K562 (cell line): ENCODE measurements at regions not wholly inside any gene's neighbourhood (a gene's known extent, or its start where the extent isn't known, plus 50 kb on each side); places are given as distances from the start of the nearest gene placed in this dataset.

Source experiments
- ATAC-seq: fragments of 200-7000 bp; cut with Tn5 transposase; 3 replicates; pipeline ENCODE4 v1.9.1; 2020; ENCODE audit warnings: moderate library complexity
- BruUV-seq: library from RNA; stranded (reverse); fragments of 400-500 nt; replicated peaks from 2 replicates; lab custom pipeline; 2021; lab: Mats Ljungman, UMichigan
- CTCF ChIA-PET: fragments of 300-600 bp; formaldehyde crosslinking; extraction: SDS; loops from one replicate; lab custom pipeline; 2021; ENCODE audit warnings: low intra/inter-chr PET ratio; lab: Yijun Ruan, JAX
- POLR2A ChIA-PET: fragments of 300-600, 350-650 bp; sonication (Branson Sonifier 250); formaldehyde crosslinking; extraction: SDS; loops from one replicate; lab custom pipeline; 2021; ENCODE audit warnings: antibody characterized with exemption, inconsistent platforms; lab: Yijun Ruan, JAX
- DNase-seq, 4 experiments: peaks; one replicate each; pipeline versions ENCODE4 v3.0.0 to v3.0.0-alpha.2; 2011 to 2018; ENCODE audit warnings: low spot score in 3 of 4, mixed read lengths in 3 of 4; ENCODE audit errors: extremely low read depth in 1 of 4
- FAIRE-seq: peaks from 2 replicates; lab custom pipeline; 2011; peaks lifted over from hg19 to GRCh38; lab: Jason Lieb, UNC
- H2AFZ ChIP-seq: 2 replicates; pipeline ENCODE4 v1.6.0; 2011; ENCODE audit warnings: low read depth, low read length, control low read depth, inconsistent platforms
- H3K27ac ChIP-seq: fragments of 200-600 bp; 3 replicates; pipeline ENCODE4 v1.8.0; 2011; ENCODE audit warnings: low read depth, mild to moderate bottlenecking, control low read depth, inconsistent platforms, low read length, moderate library complexity, mixed read lengths; ENCODE audit errors: extremely low read depth
- H3K27me3 ChIP-seq, 2 experiments: fragments of 300-600 bp in 1 of 2; 2 replicates in 1 of 2; 3 replicates in 1 of 2; pipeline versions ENCODE4 v1.6.0 to v1.8.0; 2011; ENCODE audit warnings: inconsistent platforms in 2 of 2, low read length in 2 of 2, mild to moderate bottlenecking in 1 of 2, mixed read lengths in 1 of 2, moderate library complexity in 1 of 2; ENCODE audit not compliant: control insufficient read depth in 2 of 2, insufficient read depth in 2 of 2
- H3K36me3 ChIP-seq: fragments of 300-600 bp; 3 replicates; pipeline ENCODE4 v1.8.0; 2011; ENCODE audit warnings: mild to moderate bottlenecking, low read length, inconsistent platforms; ENCODE audit not compliant: control insufficient read depth, insufficient read depth
- H3K4me1 ChIP-seq, 2 experiments: fragments of 200-600 bp in 1 of 2; replicated peaks in 1 of 2; 2 replicates in 1 of 2; 3 replicates in 1 of 2; pipeline versions ENCODE4 v1.5.1 to v1.8.0; 2011; ENCODE audit warnings: inconsistent platforms in 2 of 2, low read length in 2 of 2, mild to moderate bottlenecking in 1 of 2, mixed read lengths in 1 of 2, moderate library complexity in 1 of 2; ENCODE audit not compliant: control insufficient read depth in 2 of 2, insufficient read depth in 2 of 2
- H3K4me2 ChIP-seq: 2 replicates; pipeline ENCODE4 v1.6.1; 2011; ENCODE audit warnings: low read length, control low read depth, inconsistent platforms, mixed read lengths; ENCODE audit not compliant: insufficient read depth
- H3K4me3 ChIP-seq: fragments of 200-600 bp; sonication (generic), shearing (Covaris generic); 2 replicates; pipeline ENCODE4 v1.5.1; 2016; ENCODE audit warnings: control low read depth, inconsistent platforms
- H3K79me2 ChIP-seq: fragments of 200-600 bp; 3 replicates; pipeline ENCODE4 v1.8.0; 2011; ENCODE audit warnings: low read length, inconsistent platforms; ENCODE audit not compliant: control insufficient read depth, insufficient read depth
- H3K9ac ChIP-seq, 2 experiments: 2 replicates each; pipeline versions ENCODE4 v1.6.0 to v1.6.1; 2011; ENCODE audit warnings: low read depth in 2 of 2, low read length in 2 of 2, control low read depth in 1 of 2, inconsistent platforms in 1 of 2, mild to moderate bottlenecking in 1 of 2, mixed read lengths in 1 of 2; ENCODE audit not compliant: insufficient read depth in 1 of 2
- H3K9me1 ChIP-seq: one replicate; pipeline ENCODE4 v1.6.0; 2011; ENCODE audit warnings: inconsistent platforms, mild to moderate bottlenecking, low read length, moderate library complexity; ENCODE audit not compliant: control insufficient read depth, insufficient read depth
- H3K9me3 ChIP-seq: replicated peaks from 2 replicates; pipeline ENCODE4 v1.5.1; 2011; ENCODE audit warnings: low read depth, low read length, inconsistent platforms; ENCODE audit not compliant: control insufficient read depth, insufficient read depth
- H4K20me1 ChIP-seq: replicated peaks from 2 replicates; pipeline ENCODE4 v1.6.1; 2011; ENCODE audit warnings: low read length, inconsistent platforms, mixed read lengths; ENCODE audit not compliant: control insufficient read depth, insufficient read depth
- ESRRB ChIP-seq: fragments of 250-450 bp; sonication (Bioruptor Pico); IDR thresholded peaks from 2 replicates; pipeline ENCODE4 v1.5.0; 2020; ENCODE audit warnings: mild to moderate bottlenecking, moderate library complexity, borderline replicate concordance
- FOS ChIP-seq: IDR thresholded peaks from 3 replicates; pipeline ENCODE4 v1.6.1; 2011; ENCODE audit not compliant: insufficient read length; ENCODE audit errors: extremely low read depth
- HMGN3 ChIP-seq: IDR thresholded peaks from 2 replicates; pipeline ENCODE4 v1.6.1; 2011; ENCODE audit warnings: borderline replicate concordance, low read depth, mild to moderate bottlenecking, mixed read lengths, low read length; ENCODE audit not compliant: insufficient read length; ENCODE audit errors: extremely low read depth
- IFI16 ChIP-seq: fragments of 250-450 bp; sonication (Bioruptor Pico); IDR thresholded peaks from 2 replicates; pipeline ENCODE4 v2.1.2; 2022; ENCODE audit warnings: mild to moderate bottlenecking, inconsistent platforms
- ILK ChIP-seq: fragments of 450-650 bp; IDR thresholded peaks from 2 replicates; pipeline ENCODE4 v1.6.1; 2016; ENCODE audit warnings: missing genetic modification characterization, low read depth, mild to moderate bottlenecking, missing compliant biosample characterization, moderate library complexity, borderline replicate concordance
- XRCC4 ChIP-seq: IDR thresholded peaks from one replicate; pipeline ENCODE4 v1.6.1; 2011; ENCODE audit not compliant: insufficient read depth, insufficient read length; ENCODE audit errors: extremely low read depth
- ZNF175 ChIP-seq: fragments of 200-800 bp; sonication (Bioruptor generic); IDR thresholded peaks from 2 replicates; pipeline ENCODE4 v1.6.1; 2016; ENCODE audit warnings: low read depth, mild to moderate bottlenecking, missing genetic modification characterization, missing compliant biosample characterization
- ZNF282 ChIP-seq: sonication (generic); formaldehyde crosslinking; IDR thresholded peaks from 2 replicates; pipeline ENCODE4 v1.8.1; 2023; ENCODE audit warnings: missing genetic modification reagents
- WGBS: fragments of 100-300 bp; shearing (Covaris generic); methylation state at CpG from one replicate; pipeline ENCODE4 v1.1.6; 2016; ENCODE audit warnings: low coverage, mixed read lengths; ENCODE audit not compliant: insufficient coverage; ENCODE audit errors: missing lambda C conversion rate; 5-methylcytosine and 5-hydroxymethylcytosine counted together
- in situ Hi-C: fragments of 300-500 bp; cut with MboI; formaldehyde crosslinking; loops from 4 replicates; pipeline ENCODE4 v1.15.0; 2018; ENCODE audit warnings: inconsistent platforms, mixed read lengths
- intact Hi-C: fragments of 100-400 bp; cut with micrococcal nuclease; formaldehyde crosslinking; loops from 2 replicates; pipeline ENCODE4 v1.14.2; 2022
- TF ChIP-seq, protein P1 (sequence below): IDR thresholded peaks from 3 replicates; pipeline ENCODE4 v1.6.1; 2011; ENCODE audit warnings: borderline replicate concordance, mild to moderate bottlenecking; ENCODE audit not compliant: insufficient read length, insufficient read depth
- TF ChIP-seq, protein P2 (sequence below), 2 experiments: fragments of 450-650 bp in 1 of 2; sonication (generic) in 1 of 2; formaldehyde crosslinking in 1 of 2; IDR thresholded peaks; 2 replicates each; pipeline versions ENCODE4 v1.7.1 to v1.9.0; 2016 to 2022; ENCODE audit warnings: inconsistent platforms in 1 of 2, mild to moderate bottlenecking in 1 of 2, missing genetic modification reagents in 1 of 2

DNA sequence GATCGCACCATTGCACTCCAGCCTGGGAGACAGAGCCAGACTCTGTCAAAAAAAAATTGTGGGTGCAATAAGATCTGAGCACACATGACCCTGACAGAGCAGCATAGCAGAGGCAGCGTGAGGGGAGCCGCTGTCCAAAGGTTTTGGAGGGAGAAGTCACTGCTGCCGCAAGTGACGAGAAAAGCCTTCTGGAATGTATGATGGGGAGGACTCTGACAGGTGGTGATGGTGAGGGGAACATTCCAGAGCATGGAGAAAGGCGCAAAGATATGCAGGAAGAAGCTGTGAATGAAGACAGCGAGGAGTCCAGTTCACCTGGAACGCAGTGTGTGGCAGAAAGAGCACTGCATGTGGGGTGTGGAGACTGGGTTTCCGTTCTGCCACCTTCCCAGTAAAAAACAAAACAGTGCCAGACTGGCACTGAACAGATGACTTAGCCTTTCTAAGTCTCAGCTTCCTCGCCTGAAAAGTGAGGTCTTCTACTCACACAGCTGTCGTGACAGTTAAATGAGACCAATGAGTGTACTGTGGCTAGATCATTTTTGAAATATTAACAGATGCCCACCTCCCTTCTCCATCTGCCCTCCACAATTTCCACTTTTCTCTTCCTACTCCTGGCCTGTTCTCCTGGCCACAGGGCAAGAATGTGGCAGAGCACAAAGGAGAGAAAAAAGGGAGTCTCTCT lies 53.4 kb upstream of the PTHLH start:
- Histone ChIP-seq H3K4me2 (no peak overlapping the region), H3K27me3 (no peaks in the 10 kb centered on the region), H4K20me1 (no peaks in the 10 kb centered on the region), H2AFZ (peak overlapping the region; percentile 76), H3K27ac (no peak overlapping the region), H3K4me3 (no peak overlapping the region), H3K4me1 (peaks cover 10 to 23% of the 10 kb centered on the region in 2 experiments), H3K9me1 (no peaks in the 10 kb centered on the region), H3K9ac (no peak overlapping the region), H3K36me3 (no peaks in the 10 kb centered on the region), H3K9me3 (no peaks in the 10 kb centered on the region), H3K79me2 (no peaks in the 10 kb centered on the region)
- POLR2A ChIA-PET: interaction anchor here (1.6 kb wide), 1 partner anchor 9 kb away, joined by 4 read pairs; no protein-coding TSS in a partner anchor
- no peak for ATAC-seq
- in situ Hi-C loops: no loop called here
- 78% methylated on average over 11 of the region's 11 CpGs for WGBS
- FAIRE-seq: no peak
- intact Hi-C loops: no loop called here
- CTCF ChIA-PET: no interaction called here
- no TSS peak for BruUV-seq
- no peak for DNase-seq
- TF ChIP-seq ESRRB (CRISPR knock-in tag) (no peak), ZNF175 (no peak), HMGN3 (no peak), IFI16 (CRISPR knock-in tag) (no peak), ILK (no peak), FOS (no peak), XRCC4 (no peak), ZNF282 (CRISPR knock-in tag) (no peak)
- TF ChIP-seq, protein P1, sequence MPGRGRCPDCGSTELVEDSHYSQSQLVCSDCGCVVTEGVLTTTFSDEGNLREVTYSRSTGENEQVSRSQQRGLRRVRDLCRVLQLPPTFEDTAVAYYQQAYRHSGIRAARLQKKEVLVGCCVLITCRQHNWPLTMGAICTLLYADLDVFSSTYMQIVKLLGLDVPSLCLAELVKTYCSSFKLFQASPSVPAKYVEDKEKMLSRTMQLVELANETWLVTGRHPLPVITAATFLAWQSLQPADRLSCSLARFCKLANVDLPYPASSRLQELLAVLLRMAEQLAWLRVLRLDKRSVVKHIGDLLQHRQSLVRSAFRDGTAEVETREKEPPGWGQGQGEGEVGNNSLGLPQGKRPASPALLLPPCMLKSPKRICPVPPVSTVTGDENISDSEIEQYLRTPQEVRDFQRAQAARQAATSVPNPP: no peak
- TF ChIP-seq, protein P2, sequence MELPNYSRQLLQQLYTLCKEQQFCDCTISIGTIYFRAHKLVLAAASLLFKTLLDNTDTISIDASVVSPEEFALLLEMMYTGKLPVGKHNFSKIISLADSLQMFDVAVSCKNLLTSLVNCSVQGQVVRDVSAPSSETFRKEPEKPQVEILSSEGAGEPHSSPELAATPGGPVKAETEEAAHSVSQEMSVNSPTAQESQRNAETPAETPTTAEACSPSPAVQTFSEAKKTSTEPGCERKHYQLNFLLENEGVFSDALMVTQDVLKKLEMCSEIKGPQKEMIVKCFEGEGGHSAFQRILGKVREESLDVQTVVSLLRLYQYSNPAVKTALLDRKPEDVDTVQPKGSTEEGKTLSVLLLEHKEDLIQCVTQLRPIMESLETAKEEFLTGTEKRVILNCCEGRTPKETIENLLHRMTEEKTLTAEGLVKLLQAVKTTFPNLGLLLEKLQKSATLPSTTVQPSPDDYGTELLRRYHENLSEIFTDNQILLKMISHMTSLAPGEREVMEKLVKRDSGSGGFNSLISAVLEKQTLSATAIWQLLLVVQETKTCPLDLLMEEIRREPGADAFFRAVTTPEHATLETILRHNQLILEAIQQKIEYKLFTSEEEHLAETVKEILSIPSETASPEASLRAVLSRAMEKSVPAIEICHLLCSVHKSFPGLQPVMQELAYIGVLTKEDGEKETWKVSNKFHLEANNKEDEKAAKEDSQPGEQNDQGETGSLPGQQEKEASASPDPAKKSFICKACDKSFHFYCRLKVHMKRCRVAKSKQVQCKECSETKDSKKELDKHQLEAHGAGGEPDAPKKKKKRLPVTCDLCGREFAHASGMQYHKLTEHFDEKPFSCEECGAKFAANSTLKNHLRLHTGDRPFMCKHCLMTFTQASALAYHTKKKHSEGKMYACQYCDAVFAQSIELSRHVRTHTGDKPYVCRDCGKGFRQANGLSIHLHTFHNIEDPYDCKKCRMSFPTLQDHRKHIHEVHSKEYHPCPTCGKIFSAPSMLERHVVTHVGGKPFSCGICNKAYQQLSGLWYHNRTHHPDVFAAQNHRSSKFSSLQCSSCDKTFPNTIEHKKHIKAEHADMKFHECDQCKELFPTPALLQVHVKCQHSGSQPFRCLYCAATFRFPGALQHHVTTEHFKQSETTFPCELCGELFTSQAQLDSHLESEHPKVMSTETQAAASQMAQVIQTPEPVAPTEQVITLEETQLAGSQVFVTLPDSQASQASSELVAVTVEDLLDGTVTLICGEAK (IDR thresholded peaks at IDR 0.05): no peak
- TF ChIP-seq, protein P2 (CRISPR knock-in tag; IDR thresholded peaks at IDR 0.05): no peak
